Central memory CD8-positive, alpha-beta T cell (primary cell): ENCODE measurements at regions not wholly inside any gene's neighbourhood (a gene's known extent, or its start where the extent isn't known, plus 50 kb on each side); places are given as distances from the start of the nearest gene placed in this dataset.

Experiments
- ATAC-seq: fragments of 150-1000 bp; cut with Tn5 transposase; replicated peaks from 2 replicates; pipeline ENCODE4 v1.10.0; 2022; ENCODE audit warnings: mild to moderate bottlenecking, moderate FRiP score, moderate number of reproducible peaks; ENCODE audit not compliant: poor library complexity, severe bottlenecking; ENCODE audit errors: extremely low read depth
- DNase-seq, 2 donors: peaks; one replicate each; pipeline ENCODE4 v3.0.0; 2021; ENCODE audit warnings: low spot score in 2 of 2
- H3K27ac Mint-ChIP-seq: one replicate; pipeline ENCODE4 v1.8.0; 2022; ENCODE audit warnings: low read depth, mild to moderate bottlenecking, moderate library complexity, mixed read lengths
- H3K27me3 Mint-ChIP-seq: one replicate; pipeline ENCODE4 v1.8.0; 2022; ENCODE audit warnings: mixed read lengths
- H3K36me3 Mint-ChIP-seq: one replicate; pipeline ENCODE4 v1.8.0; 2022; ENCODE audit warnings: mild to moderate bottlenecking, moderate library complexity, mixed read lengths; ENCODE audit not compliant: insufficient read depth
- H3K4me1 Mint-ChIP-seq: one replicate; pipeline ENCODE4 v1.8.0; 2022; ENCODE audit warnings: mixed read lengths
- H3K4me3 Mint-ChIP-seq: one replicate; pipeline ENCODE4 v1.8.0; 2022; ENCODE audit warnings: mild to moderate bottlenecking, moderate library complexity, mixed read lengths
- H3K9me3 Mint-ChIP-seq: one replicate; pipeline ENCODE4 v1.8.0; 2022; ENCODE audit warnings: mixed read lengths

DNA sequence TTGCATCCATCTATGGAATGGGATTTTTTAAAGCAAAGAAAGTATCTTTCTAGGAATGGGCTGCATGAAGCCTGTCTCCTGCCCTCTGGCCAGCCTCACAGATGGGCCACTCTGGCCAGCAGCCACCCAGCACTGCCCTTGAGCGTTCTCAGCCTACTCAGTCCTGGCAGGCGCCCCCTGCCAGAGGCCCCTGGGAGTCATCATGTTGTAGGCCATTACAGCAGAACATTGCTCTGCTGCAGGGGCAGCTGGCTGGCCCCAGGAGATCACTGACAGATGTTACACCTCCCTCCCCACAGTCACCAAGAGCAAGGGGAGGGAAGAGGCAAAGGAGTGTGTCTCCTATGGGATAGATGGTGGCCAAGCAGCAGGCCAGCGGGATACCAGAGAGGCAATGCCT is 363.7 kb downstream of the NXPE2 start:
- DNase-seq (no peak), ATAC-seq (no peak)
- peaks cover 3% of the 10 kb centered on the region for H3K36me3 Mint-ChIP-seq
- H3K9me3 Mint-ChIP-seq = no peaks in the 10 kb centered on the region
- peaks cover 3% of the 10 kb centered on the region for H3K27me3 Mint-ChIP-seq
- H3K4me3 Mint-ChIP-seq = no peak overlapping the region
- no peaks in the 10 kb centered on the region for H3K4me1 Mint-ChIP-seq
- no peak overlapping the region for H3K27ac Mint-ChIP-seq

DNA sequence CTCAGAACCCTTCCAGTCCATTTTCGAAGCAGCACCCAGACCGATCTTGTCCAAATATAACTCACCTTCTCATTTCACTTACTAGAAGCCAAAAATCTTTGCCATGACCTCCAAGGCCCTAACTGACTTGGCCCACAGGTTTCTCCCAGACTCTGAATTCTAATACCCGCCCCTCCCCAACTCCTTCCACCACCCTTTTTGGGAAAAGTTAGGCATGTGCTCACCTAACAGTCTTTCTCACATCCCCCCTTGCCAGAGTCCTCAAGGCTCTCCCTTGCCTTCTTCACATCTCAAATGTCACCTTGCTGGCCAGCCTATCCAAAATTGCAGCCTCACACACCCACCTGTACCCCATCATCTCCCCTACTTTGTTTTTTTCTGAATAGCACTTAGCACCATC is 369.3 kb downstream of the NXPE2 start:
- H3K4me1 Mint-ChIP-seq = no peaks in the 10 kb centered on the region
- H3K36me3 Mint-ChIP-seq = peaks cover 2% of the 10 kb centered on the region
- no peak for DNase-seq

DNA sequence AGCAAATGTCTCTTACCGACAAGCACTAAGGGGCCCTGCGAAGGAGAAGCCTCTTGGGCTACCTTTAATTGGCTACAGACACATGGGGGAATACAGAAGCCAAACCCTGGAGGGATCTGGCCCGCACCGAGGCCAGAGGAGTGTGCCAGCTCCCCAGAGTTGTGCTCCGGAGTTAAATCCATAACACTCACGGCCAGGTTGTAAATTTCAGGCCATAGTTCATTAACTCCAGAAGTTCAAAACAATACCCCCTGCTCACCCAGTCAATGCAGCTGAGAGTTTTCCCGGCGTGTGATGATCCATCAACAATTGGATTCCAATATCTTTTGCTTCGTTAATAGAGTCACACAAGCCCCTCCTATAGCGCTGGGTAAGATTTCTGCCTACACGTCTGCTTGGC is 371.5 kb downstream of the NXPE2 start:
- ATAC-seq = no peak
- H3K27ac Mint-ChIP-seq = no peak overlapping the region
- no peaks in the 10 kb centered on the region for H3K9me3 Mint-ChIP-seq
- H3K4me3 Mint-ChIP-seq = no peak overlapping the region
- DNase-seq = no peak
- H3K27me3 Mint-ChIP-seq = peaks cover 30% of the 10 kb centered on the region
- no peaks in the 10 kb centered on the region for H3K4me1 Mint-ChIP-seq
- peaks cover 6% of the 10 kb centered on the region for H3K36me3 Mint-ChIP-seq

More for the DNA sequence above, 369.3 kb downstream of the NXPE2 start:
- no peaks in the 10 kb centered on the region for H3K9me3 Mint-ChIP-seq
- peaks cover 30% of the 10 kb centered on the region for H3K27me3 Mint-ChIP-seq
- ATAC-seq = no peak
- no peak overlapping the region for H3K4me3 Mint-ChIP-seq
- H3K27ac Mint-ChIP-seq = no peak overlapping the region

DNA sequence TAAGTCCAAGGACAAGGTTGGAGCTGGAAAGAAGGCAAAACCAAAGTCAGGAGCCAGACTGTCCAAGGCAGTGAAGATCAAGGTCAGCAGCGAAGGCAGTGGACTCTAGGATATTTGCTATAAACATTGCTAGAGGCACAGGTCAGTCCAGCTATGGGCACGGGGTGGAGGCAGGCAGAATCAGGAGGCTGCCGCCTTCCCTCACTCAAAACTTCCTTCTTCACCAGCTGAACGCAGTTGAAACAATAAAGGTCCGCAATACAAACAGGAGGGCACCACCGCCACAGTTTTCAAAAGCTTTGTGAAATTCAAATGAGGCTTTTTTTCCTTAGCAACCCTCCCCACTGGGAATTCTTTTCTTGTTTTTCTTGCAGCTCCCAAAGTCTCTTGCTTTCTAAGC is 372.4 kb downstream of the NXPE2 start:
- Mint-ChIP-seq H3K4me3 (no peak overlapping the region), H3K27ac (no peak overlapping the region), H3K9me3 (no peaks in the 10 kb centered on the region), H3K27me3 (peaks cover 30% of the 10 kb centered on the region), H3K4me1 (no peaks in the 10 kb centered on the region), H3K36me3 (peaks cover 6% of the 10 kb centered on the region)
- ATAC-seq (no peak), DNase-seq (no peak)

DNA sequence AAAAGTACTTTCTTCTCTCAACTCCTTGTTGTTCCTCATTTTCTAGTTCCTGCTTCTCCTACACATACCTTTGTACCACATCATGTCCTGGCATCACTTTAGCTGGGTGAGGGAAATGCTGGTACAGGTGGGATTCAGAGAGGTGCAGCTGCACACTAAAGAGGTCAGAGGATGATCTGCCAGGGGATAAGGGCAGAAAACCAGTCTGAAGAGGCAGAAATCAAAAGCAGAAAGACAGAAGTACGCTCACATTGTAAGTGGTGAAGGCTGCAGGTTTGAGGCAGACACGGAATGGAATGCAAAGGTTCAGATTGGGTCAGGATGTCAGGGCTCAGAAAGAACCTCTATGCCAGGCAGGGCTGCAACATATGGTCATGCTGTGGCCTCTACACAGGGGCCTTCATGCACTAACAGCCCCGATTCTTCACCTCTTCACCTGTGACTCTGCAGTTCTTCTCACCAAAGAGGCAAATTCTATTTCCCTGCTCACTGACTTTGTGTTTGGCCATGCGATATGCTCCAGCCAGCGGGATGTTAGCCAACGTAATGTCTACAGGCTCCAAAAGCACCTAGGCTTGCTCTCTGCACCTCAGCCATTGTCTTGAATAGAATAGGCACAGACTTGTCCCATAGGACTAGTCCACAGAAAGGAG is 373.7 kb downstream of the NXPE2 start:
- ATAC-seq = no peak
- no peak overlapping the region for H3K4me3 Mint-ChIP-seq

DNA sequence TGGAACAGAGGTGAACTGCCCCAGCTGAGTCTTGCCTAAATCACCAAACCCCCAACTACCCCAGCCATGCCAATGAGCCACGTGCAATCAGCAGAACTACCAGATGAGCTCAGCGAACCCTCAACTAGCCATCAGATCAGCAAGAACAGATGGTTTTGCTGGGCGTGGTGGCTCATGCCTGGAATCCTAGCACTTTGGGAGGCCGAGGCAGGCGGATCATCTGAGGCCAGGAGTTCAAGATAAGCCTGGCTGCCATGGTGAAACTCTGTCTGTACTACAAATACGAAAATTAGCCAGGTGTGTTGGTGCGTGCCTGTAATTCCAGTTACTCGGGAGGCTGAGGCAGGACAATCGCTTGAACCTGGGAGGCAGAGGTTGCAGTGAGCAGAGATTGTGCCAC is 374.3 kb downstream of the NXPE2 start:
- no peaks in the 10 kb centered on the region for H3K4me1 Mint-ChIP-seq
- peaks cover 7% of the 10 kb centered on the region for H3K9me3 Mint-ChIP-seq
- DNase-seq (no peak), ATAC-seq (no peak)
- H3K27me3 Mint-ChIP-seq = peaks cover 21% of the 10 kb centered on the region
- peaks cover 6% of the 10 kb centered on the region for H3K36me3 Mint-ChIP-seq
- H3K27ac Mint-ChIP-seq = no peak overlapping the region
- H3K4me3 Mint-ChIP-seq = no peak overlapping the region

More for the DNA sequence above, 373.7 kb downstream of the NXPE2 start:
- DNase-seq = no peak
- Mint-ChIP-seq H3K4me1 (no peaks in the 10 kb centered on the region), H3K27me3 (peaks cover 27% of the 10 kb centered on the region), H3K36me3 (peaks cover 6% of the 10 kb centered on the region), H3K27ac (no peak overlapping the region), H3K9me3 (peaks cover 7% of the 10 kb centered on the region)

DNA sequence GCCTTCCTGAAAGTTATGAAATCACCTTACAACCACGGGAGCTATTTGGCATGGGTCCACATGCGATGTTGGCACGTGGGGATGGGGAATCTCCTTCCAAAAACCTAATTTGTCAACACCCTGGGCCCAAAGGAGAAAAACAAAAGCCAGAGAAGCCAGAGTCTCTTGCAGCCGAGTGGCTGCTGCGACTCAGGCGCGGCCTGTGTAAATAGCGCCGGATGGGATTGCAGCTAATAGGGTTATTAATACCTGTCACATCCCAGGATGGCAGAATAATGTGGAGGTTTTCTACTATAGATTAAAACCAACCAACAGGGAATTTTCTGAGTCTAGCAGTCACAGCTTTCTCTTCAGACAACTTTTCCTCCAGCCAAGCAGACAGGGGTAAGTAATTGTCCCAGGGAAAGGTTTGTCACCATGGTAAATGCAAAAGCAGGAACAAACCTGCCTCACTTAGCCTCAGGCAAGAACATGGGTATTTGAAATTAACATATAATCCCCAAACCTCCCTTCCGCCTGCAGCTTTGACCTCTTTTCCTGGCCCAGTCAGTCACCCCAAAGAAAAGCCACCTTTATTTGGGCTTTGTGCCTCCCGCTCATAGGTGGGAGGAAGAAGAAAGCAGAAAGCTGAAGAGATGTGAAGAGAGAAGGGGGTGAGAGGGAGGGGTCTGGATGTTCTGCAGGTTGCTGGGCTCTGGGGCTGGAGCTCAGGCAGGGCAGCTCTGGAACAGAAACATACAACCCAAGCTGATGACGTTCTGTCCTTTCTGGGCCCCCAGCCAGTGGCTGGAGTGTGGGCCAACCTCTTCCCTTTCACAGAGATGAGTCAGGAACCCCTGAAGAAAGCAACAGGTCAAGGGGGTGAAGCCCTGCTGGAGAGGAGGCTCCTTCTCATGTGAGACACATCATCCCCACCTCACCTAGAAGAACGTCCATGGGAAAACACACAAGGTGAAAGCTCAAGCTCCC is 376.5 kb downstream of the NXPE2 start:
- DNase-seq = no peak

DNA sequence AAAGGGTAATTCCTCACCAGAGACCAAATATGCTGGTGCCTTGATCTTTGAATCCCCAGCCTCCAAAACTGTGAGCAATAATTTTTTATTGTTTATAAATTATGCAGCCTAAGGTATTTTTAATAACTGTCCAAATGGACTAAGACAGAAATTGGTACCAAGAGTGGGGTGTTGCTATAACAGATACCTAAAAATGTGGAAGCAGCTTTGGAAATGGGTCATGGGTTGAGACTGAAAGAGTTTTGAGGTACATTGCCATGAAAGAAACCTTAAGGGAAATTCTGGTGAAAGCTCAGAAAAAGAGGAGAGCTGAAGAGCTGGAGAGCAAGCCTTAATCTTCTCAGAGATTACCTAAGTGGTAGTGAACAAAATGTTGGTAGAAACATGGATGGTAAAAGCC is 378.2 kb downstream of the NXPE2 start:
- DNase-seq = no peak
- H3K36me3 Mint-ChIP-seq = peaks cover 6% of the 10 kb centered on the region
- H3K4me1 Mint-ChIP-seq = no peaks in the 10 kb centered on the region
- no peak for ATAC-seq
- peaks cover 8% of the 10 kb centered on the region for H3K27me3 Mint-ChIP-seq
- H3K9me3 Mint-ChIP-seq = peaks cover 7% of the 10 kb centered on the region
- no peak overlapping the region for H3K4me3 Mint-ChIP-seq
- H3K27ac Mint-ChIP-seq = no peak overlapping the region

More for the DNA sequence above, 376.5 kb downstream of the NXPE2 start:
- Mint-ChIP-seq H3K9me3 (peaks cover 7% of the 10 kb centered on the region), H3K36me3 (peaks cover 6% of the 10 kb centered on the region), H3K4me3 (no peak overlapping the region), H3K4me1 (no peaks in the 10 kb centered on the region), H3K27ac (no peak overlapping the region), H3K27me3 (peaks cover 11% of the 10 kb centered on the region)
- ATAC-seq = no peak

DNA sequence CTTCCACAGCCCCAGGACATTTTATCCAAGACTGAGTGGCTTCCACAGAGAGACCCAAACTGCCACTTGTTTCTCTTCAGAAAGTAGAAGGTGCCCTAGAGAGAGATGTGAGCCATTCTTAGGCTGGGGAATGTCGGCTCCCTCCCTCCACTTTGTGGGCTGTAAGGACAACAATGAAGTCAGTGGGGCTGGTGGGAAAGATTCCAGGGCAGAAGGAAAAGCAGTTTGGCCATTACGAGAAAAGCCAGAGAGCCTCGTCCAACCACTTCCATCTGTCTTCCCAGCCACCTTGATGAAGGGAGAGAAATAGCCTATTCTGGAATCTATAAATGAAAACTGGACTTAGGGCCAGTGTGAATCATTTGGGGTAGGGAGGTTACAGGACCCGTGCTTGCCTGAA is 382.5 kb downstream of the NXPE2 start:
- ATAC-seq (no peak), DNase-seq (no peak)
- H3K4me1 Mint-ChIP-seq = no peaks in the 10 kb centered on the region
- H3K36me3 Mint-ChIP-seq = no peaks in the 10 kb centered on the region
- no peak overlapping the region for H3K27ac Mint-ChIP-seq
- peaks cover 7% of the 10 kb centered on the region for H3K9me3 Mint-ChIP-seq
- H3K27me3 Mint-ChIP-seq = peaks cover 31% of the 10 kb centered on the region
- no peak overlapping the region for H3K4me3 Mint-ChIP-seq

DNA sequence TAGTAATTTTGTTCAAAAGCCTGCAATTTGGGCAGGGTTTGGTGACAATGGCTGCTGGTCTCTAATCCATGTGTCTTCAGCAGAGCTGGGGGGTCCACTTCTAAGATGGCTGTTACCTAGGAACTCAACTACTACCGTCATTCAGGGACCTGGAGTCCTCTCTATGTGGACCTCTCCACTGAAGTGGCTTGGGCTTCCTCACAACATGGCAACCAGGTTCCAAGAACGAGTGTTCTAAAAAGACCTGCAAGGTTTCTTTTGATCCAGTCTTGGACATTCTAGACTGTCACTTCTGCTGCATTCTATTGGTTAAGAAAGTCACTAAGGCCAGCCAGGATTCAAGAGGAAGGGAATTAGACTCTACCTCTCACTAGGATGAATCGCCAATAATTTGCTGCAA is 387.0 kb downstream of the NXPE2 start:
- DNase-seq = no peak
- H3K27ac Mint-ChIP-seq = no peak overlapping the region
- no peaks in the 10 kb centered on the region for H3K36me3 Mint-ChIP-seq
- no peak for ATAC-seq
- H3K4me3 Mint-ChIP-seq = no peak overlapping the region
- no peaks in the 10 kb centered on the region for H3K4me1 Mint-ChIP-seq
- H3K9me3 Mint-ChIP-seq = no peaks in the 10 kb centered on the region
- H3K27me3 Mint-ChIP-seq = peaks cover 46% of the 10 kb centered on the region

DNA sequence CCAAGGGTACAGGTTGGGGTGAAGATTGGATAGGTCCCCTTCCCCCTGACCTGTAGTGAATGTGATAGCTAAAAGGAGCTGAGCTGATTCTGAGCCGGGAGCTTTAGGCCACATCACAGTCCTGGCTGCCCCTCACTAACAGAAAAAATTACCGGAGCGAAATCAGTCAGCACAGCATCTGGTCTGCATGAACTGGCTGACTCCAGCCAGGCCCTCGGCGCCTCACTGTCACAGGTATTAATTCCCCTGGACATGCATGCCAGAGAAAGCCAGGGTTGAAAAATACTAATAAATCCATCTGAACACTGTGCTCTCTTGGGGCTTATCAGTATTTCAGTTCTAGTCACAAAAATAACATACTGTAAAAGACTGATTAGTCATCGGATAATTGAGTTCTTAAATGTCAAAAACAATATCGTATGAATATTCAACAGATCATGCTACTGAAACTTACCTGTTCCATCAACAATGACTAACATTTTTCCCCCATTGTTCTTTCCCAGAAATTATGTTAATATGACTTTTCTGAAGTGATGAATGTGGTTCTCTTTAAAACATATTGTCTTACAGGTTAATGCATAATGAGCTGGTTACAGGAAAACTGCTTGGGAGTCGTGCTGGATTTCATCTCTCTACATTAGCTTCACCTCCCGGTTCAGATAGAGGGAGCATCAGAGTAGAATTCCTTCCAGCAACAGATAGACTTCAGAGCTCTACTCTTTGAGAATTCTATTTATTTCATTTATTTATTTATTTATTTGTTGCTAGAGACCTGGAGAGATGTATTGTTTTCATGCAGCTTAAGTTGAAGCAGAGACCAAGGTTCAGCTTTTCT is 387.7 kb downstream of the NXPE2 start:
- DNase-seq (no peak), ATAC-seq (no peak)
- Mint-ChIP-seq H3K4me3 (no peak overlapping the region), H3K27me3 (peaks cover 46% of the 10 kb centered on the region), H3K36me3 (no peaks in the 10 kb centered on the region), H3K27ac (no peak overlapping the region), H3K9me3 (no peaks in the 10 kb centered on the region), H3K4me1 (no peaks in the 10 kb centered on the region)

DNA sequence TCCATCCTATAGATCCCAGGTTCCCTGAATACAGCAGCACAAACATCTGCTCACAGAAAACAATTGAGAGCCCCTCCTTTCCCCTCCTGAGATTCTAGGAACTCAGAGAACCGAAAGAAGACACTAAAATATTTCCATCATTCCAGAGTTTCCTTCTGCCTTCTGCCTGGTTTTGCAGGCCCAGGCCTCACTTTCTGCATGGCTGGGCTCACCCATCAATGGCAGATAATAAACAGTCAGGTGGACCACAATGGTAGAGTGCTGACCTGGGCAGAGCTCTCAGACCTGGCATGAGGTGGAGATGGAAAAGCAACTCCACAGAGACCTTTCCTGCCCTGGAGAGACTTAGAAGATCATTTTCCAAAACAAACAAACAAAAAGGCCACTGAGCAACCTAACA is 389.1 kb downstream of the NXPE2 start:
- Mint-ChIP-seq H3K9me3 (no peaks in the 10 kb centered on the region), H3K36me3 (no peaks in the 10 kb centered on the region), H3K27me3 (peaks cover 33% of the 10 kb centered on the region), H3K4me1 (no peaks in the 10 kb centered on the region), H3K4me3 (no peak overlapping the region), H3K27ac (no peak overlapping the region)
- ATAC-seq (no peak), DNase-seq (no peak)
